Tibial artery (tissue), 4 donors: ENCODE measurements at regions not wholly inside any gene's neighbourhood (a gene's known extent, or its start where the extent isn't known, plus 50 kb on each side); places are given as distances from the start of the nearest gene placed in this dataset.

Source experiments
- DNase-seq, 2 donors: peaks; one replicate each; pipeline ENCODE4 v3.0.0-alpha.2; 2019
- H3K27ac ChIP-seq, 2 donors: fragments of 200-600 bp; sonication (generic) in 1 of 2; 1 replicate in 1 of 2; 2 replicates in 1 of 2; pipeline ENCODE4 v1.5.1; 2018 to 2019; ENCODE audit warnings: mild to moderate bottlenecking in 1 of 2
- H3K27me3 ChIP-seq, 2 donors: fragments of 200-600 bp; sonication (generic) in 1 of 2; one replicate each; pipeline versions ENCODE4 v1.5.1 to v1.6.0; 2016 to 2019
- H3K36me3 ChIP-seq, 3 donors: fragments of 200-600 bp; sonication (generic) in 2 of 3; one replicate each; pipeline ENCODE4 v1.5.1; 2016 to 2019; ENCODE audit warnings: mild to moderate bottlenecking in 2 of 3
- H3K4me1 ChIP-seq, 4 donors: fragments of 200-600 bp; sonication (generic) in 2 of 4; 1 replicate in 3 of 4; 2 replicates in 1 of 4; pipeline ENCODE4 v1.5.1; 2016 to 2019
- H3K4me3 ChIP-seq, 2 donors: fragments of 200-600 bp; sonication (generic) in 1 of 2; 1 replicate in 1 of 2; 2 replicates in 1 of 2; pipeline ENCODE4 v1.5.1; 2018 to 2019; ENCODE audit warnings: mild to moderate bottlenecking in 2 of 2
- H3K9me3 ChIP-seq, 3 donors: fragments of 200-600 bp; sonication (generic) in 1 of 3; one replicate each; pipeline ENCODE4 v1.5.1; 2016 to 2019
- intact Hi-C: fragments of 100-400 bp; cut with DNase I; formaldehyde crosslinking; loops from one replicate; pipeline ENCODE4 v1.15.0; 2023; ENCODE audit warnings: low total_unique reads
- TF ChIP-seq, protein P1 (sequence below), 2 experiments: fragments of 200-600 bp in 1 of 2; fragments of 450-650 bp in 1 of 2; IDR thresholded peaks; one replicate each; pipeline ENCODE4 v1.5.1; 2017 to 2019; ENCODE audit warnings: antibody characterized with exemption in 2 of 2, mild to moderate bottlenecking in 1 of 2, moderate library complexity in 1 of 2

DNA sequence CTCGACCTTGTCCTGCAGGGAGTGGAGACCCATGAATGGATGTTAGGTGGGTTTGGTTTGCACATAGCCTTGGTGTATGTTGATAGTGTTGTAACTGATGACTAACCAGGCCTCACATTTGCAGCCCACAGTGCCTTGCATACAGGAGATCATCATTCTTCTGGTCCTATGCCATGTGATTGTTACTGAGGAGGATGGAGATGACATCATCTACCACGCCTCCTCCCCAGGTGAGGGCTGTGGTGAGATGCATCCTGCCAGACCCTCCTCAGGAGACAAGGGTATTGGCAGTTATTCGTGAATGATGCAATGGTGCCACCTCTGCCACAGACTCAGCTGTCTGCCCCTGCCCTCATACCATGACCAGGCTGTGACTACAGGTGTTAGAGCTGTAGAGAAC, 1294.1 kb downstream of the UQCRFS1 start:
- TF ChIP-seq, protein P1, sequence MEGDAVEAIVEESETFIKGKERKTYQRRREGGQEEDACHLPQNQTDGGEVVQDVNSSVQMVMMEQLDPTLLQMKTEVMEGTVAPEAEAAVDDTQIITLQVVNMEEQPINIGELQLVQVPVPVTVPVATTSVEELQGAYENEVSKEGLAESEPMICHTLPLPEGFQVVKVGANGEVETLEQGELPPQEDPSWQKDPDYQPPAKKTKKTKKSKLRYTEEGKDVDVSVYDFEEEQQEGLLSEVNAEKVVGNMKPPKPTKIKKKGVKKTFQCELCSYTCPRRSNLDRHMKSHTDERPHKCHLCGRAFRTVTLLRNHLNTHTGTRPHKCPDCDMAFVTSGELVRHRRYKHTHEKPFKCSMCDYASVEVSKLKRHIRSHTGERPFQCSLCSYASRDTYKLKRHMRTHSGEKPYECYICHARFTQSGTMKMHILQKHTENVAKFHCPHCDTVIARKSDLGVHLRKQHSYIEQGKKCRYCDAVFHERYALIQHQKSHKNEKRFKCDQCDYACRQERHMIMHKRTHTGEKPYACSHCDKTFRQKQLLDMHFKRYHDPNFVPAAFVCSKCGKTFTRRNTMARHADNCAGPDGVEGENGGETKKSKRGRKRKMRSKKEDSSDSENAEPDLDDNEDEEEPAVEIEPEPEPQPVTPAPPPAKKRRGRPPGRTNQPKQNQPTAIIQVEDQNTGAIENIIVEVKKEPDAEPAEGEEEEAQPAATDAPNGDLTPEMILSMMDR (IDR thresholded peaks at IDR 0.05): no peak
- H3K27ac ChIP-seq: no peak overlapping the region
- no peaks in the 10 kb centered on the region for H3K27me3 ChIP-seq
- no peak overlapping the region for H3K4me3 ChIP-seq
- H3K4me1 ChIP-seq: no peaks in the 10 kb centered on the region
- H3K36me3 ChIP-seq: no peaks in the 10 kb centered on the region
- H3K9me3 ChIP-seq: no peaks in the 10 kb centered on the region
- intact Hi-C loops: no loop called here
- no peak for DNase-seq

DNA sequence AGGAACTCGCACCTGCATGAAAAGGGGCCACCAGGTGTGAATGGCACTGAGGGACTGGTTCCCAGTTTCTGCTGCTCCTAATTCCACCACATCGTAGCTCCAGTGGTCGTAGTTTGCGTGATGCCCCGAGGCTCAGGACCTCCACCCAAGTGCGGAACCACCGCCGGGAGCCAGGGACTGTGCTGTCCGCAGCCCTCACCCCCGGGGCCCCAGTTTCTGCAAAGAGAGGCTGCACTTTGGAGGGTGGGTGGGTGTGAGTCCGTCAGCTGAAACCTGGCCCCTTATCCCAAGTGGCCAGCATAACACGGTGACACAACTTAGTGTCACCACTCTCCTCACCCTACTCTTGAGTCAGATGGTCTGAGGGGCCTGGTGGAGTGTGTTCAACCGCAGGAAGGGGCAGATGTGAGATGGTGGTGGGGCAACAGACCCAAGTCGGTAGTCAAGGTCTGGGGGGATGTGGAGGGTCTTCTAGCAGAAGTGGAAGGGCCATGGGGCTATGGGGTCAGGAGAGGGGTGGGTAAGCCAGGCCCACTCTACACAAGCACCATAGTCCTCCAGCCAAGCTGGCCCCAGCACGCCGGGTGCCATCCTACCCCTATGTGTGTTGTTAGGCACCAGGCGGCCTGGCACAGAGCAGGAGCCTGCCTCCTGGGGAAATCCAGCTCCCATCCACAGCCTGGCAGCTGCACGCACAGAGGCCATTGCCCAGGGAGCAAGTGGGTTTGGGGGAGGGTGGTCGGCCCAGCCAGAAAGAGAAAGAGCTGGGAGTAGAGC, 1301.6 kb downstream of the UQCRFS1 start:
- DNase-seq: no peak
- H3K27me3 ChIP-seq: no peaks in the 10 kb centered on the region
- H3K4me3 ChIP-seq: no peak overlapping the region
- no peaks in the 10 kb centered on the region for H3K9me3 ChIP-seq
- no peak overlapping the region for H3K27ac ChIP-seq
- TF ChIP-seq, protein P1 (IDR thresholded peaks at IDR 0.05): no peak
- H3K36me3 ChIP-seq: no peaks in the 10 kb centered on the region
- no peaks in the 10 kb centered on the region for H3K4me1 ChIP-seq
- intact Hi-C loops: no loop called here

DNA sequence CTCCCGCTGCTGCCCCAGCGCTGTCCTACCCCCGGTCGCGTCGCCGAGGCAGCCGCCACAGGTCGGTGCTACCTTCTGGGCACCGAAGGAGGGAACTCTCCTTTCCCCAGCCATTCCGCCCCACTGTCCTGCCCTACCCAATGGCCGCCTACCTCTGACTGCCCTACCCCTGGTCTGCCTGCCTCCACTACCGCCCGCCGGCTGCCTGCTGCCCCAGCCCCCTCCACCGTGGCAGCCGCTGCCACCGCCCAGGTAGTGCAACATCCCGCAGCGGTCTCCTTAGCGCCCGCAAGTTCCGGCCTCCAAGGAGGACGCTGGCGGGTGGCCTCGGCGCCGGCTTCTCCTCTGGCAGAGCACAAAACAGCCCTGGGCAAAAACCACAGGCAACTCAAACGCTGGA, 1303.1 kb downstream of the UQCRFS1 start:
- no peak overlapping the region for H3K4me3 ChIP-seq
- intact Hi-C loops: no loop called here
- H3K36me3 ChIP-seq: no peaks in the 10 kb centered on the region
- no peak for DNase-seq
- no peaks in the 10 kb centered on the region for H3K9me3 ChIP-seq
- no peak overlapping the region for H3K27ac ChIP-seq
- TF ChIP-seq, protein P1 (IDR thresholded peaks at IDR 0.05): no peak
- no peaks in the 10 kb centered on the region for H3K4me1 ChIP-seq
- H3K27me3 ChIP-seq: no peaks in the 10 kb centered on the region

DNA sequence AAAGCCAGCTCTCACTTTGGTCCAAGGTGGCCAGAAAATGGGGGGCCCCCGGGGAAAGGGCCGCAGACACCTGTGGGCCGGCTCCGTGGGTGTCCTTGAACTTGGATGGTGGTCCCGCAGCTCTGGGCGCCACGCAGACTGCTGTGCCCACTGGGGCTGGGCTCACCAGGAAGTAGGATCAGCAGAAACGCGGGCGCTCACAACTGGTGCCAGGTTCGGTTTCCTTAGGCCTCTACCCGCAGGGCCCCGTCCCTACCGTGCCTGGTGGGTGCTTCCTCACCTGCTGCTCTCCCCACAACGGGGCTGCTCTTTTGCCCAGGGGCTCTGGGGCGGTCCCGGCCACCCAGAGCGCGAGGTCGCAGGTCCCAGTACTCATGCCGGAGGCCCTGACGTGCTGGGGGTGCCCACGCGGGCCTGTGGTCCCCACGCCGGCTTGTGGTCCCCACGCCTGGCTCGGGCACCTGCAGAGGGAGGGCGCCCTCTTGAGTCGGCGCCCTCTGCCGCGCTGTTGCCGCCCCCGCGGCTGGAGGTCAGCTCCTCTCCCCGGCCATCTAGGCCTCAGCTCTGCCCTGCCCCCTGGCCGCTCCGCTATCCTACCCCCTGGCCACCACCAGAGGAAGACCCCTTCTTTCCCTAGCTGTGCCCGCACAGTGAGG, 1303.6 kb downstream of the UQCRFS1 start:
- Histone ChIP-seq H3K4me1 (no peaks in the 10 kb centered on the region), H3K27me3 (no peaks in the 10 kb centered on the region), H3K9me3 (no peaks in the 10 kb centered on the region), H3K27ac (no peak overlapping the region), H3K36me3 (no peaks in the 10 kb centered on the region), H3K4me3 (no peak overlapping the region)
- intact Hi-C loops: no loop called here
- TF ChIP-seq, protein P1 (IDR thresholded peaks at IDR 0.05): no peak
- DNase-seq: no peak

DNA sequence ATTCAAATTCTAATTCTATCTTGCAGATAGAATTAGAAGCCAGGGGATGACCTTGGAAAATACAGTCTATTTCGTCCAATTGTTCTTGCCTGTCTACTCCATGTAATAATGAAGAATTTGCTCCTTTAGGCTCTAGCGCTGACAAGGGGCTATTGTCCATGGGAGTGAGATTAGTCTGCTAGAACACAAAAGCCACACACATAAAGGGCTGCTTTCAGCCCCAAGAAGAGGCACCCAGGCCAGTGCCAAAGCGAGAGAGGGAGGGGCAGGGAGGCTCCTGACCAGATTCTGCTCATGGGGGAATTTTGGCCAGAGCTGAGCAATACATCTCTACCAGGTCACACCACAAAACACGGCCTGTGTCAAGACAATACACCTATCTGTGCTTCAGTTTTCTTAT, 1306.9 kb downstream of the UQCRFS1 start:
- TF ChIP-seq, protein P1 (IDR thresholded peaks at IDR 0.05): no peak
- DNase-seq: no peak
- H3K27me3 ChIP-seq: no peaks in the 10 kb centered on the region
- no peak overlapping the region for H3K27ac ChIP-seq
- no peak overlapping the region for H3K4me3 ChIP-seq
- H3K4me1 ChIP-seq: no peaks in the 10 kb centered on the region
- H3K36me3 ChIP-seq: no peaks in the 10 kb centered on the region
- intact Hi-C loops: no loop called here
- H3K9me3 ChIP-seq: no peaks in the 10 kb centered on the region
